ENCODE measurements at regions not wholly inside any gene's neighbourhood (a gene's known extent, or its start where the extent isn't known, plus 50 kb on each side); places are given as distances from the start of the nearest gene placed in this dataset.
"Not testable (repeated sequence)": the region's sequence is repeated elsewhere in the genome, so short reads cannot be mapped to it uniquely, and the experiment has no call there.

DNA sequence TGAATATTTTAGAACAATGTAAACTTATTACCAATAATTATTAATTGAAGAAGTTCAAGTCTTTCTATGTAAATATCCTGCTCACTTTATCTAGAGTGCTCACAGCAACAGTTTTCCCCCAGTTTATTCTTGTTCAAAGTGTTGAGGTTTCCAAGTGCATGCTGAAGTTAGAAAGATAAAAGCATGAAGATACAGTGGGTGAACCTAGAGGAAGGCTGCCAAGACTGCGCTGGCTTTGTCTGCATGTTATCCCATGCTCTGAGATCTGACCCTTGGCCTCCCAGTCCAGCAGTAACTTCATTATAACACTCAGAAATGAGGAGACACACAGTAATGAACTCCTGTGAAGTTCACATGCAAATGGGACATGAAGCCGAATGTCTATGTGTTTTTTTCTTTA lies 76.0 kb upstream of the PIP5K1B start:
- Mint-ChIP-seq H3K36me3 (ENCODE audit: low read depth) (no peaks in the 10 kb centered on the region), H3K27me3 (no peaks in the 10 kb centered on the region), H3K27ac (no peak overlapping the region), H3K9me3 (no peaks in the 10 kb centered on the region), H3K4me1 (peaks cover 4% of the 10 kb centered on the region), H3K4me3 (no peak overlapping the region)
- intact Hi-C loops (cut with micrococcal nuclease): no loop called here
- ATAC-seq (ENCODE audit: low read depth) (no peak), DNase-seq (no peak)
- POLR2A ChIA-PET: no interaction called here
- CTCF ChIA-PET: no interaction called here
- TF ChIP-seq, protein P1, sequence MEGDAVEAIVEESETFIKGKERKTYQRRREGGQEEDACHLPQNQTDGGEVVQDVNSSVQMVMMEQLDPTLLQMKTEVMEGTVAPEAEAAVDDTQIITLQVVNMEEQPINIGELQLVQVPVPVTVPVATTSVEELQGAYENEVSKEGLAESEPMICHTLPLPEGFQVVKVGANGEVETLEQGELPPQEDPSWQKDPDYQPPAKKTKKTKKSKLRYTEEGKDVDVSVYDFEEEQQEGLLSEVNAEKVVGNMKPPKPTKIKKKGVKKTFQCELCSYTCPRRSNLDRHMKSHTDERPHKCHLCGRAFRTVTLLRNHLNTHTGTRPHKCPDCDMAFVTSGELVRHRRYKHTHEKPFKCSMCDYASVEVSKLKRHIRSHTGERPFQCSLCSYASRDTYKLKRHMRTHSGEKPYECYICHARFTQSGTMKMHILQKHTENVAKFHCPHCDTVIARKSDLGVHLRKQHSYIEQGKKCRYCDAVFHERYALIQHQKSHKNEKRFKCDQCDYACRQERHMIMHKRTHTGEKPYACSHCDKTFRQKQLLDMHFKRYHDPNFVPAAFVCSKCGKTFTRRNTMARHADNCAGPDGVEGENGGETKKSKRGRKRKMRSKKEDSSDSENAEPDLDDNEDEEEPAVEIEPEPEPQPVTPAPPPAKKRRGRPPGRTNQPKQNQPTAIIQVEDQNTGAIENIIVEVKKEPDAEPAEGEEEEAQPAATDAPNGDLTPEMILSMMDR (IDR thresholded peaks at IDR 0.05): no peak

DNA sequence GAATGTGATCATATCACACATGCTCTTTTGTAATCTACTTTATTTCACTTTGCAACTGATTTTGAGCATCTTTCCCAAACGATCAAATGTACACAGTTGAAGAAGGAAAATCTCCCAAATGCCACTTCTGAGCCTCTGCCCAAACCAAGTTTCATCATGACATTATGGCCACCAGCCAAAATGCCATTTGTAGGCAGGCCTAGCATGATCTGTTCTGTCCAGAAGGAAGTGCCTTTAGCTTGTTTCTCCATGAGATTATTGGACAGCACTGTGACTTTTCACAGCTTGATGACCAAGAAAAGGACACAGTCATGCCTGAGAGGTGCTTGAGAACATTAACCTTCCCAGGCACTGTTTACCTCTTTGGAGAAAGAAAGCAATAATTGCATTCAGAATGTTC lies 73.2 kb upstream of the PIP5K1B start:
- ATAC-seq (ENCODE audit: low read depth) (no peak), DNase-seq (no peak)
- intact Hi-C loops (cut with micrococcal nuclease): no loop called here
- ChIA-PET CTCF (interaction anchor here (0.9 kb wide), 1 partner anchor 54 kb away, joined by 3 read pairs; no protein-coding TSS in a partner anchor), POLR2A (no interaction called here)
- Mint-ChIP-seq H3K4me3 (no peak overlapping the region), H3K36me3 (ENCODE audit: low read depth) (no peaks in the 10 kb centered on the region), H3K9me3 (no peaks in the 10 kb centered on the region), H3K27me3 (no peaks in the 10 kb centered on the region), H3K4me1 (peaks cover 28% of the 10 kb centered on the region), H3K27ac (no peak overlapping the region)
- TF ChIP-seq, protein P1 (IDR thresholded peaks at IDR 0.05): no peak

DNA sequence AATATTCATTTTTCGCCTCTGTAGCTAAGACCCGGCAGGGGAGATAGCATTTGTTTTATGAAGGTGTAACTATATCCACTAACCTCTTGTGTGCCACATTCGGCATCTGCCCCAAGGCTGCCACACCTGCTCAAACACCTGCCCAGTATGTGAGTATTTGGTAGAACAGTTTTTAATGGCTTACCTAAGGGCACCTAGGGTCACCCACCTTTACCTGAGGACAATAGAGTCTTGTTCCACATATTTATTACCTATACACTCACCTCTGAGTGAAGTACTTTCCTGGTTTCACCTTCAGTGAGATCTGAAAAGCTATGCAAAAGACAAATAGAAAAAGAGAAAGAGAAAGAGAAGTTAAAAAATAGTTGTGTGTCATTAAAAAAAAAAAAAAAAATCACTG lies 68.0 kb upstream of the PIP5K1B start:
- intact Hi-C loops (cut with micrococcal nuclease): no loop called here
- DNase-seq (no peak), ATAC-seq (ENCODE audit: low read depth) (no peak)
- ChIA-PET POLR2A (interaction anchor here (1.0 kb wide), 1 partner anchor 10 kb away, joined by 3 read pairs; no protein-coding TSS in a partner anchor), CTCF (interaction anchor here (1.1 to 2.3 kb wide), 4 partner anchors 12 to 208 kb away, joined by 4 to 10 read pairs (median 4); no protein-coding TSS in a partner anchor)
- Mint-ChIP-seq H3K27me3 (no peaks in the 10 kb centered on the region), H3K4me1 (peaks cover 76% of the 10 kb centered on the region), H3K9me3 (no peaks in the 10 kb centered on the region), H3K4me3 (peak overlapping the region; percentile 48), H3K27ac (peak overlapping the region; percentile 71), H3K36me3 (ENCODE audit: low read depth) (no peaks in the 10 kb centered on the region)
- TF ChIP-seq, protein P1 (IDR thresholded peaks at IDR 0.05): no peak

DNA sequence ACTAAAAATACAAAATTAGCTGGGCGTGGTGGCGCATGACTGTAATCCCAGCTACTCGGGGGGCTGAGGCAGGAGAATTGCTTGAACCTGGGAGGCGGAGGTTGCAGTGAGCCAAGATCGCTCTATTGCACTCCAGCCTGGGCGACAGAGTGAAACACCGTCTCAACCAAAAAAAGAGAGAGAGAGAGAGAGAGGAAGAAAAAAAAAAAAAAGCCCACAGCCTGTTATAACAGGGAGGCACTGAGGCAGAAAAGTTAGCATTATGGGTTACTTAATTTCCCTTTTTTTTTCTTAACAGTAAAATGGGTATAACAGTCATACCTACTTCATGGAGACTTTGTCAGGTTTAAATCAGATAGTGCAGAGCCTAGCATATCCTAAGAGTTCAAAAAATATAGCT lies 65.8 kb upstream of the PIP5K1B start:
- not testable (repeated sequence) for H3K9me3 Mint-ChIP-seq; H3K36me3 Mint-ChIP-seq (ENCODE audit: low read depth); H3K27me3 Mint-ChIP-seq; DNase-seq
- peak; percentile 16 for ATAC-seq (ENCODE audit: low read depth)
- intact Hi-C loops (cut with micrococcal nuclease): loop anchor here (2.0 kb wide), 2 partner anchors 14 to 54 kb away; no protein-coding TSS in a partner anchor
- Mint-ChIP-seq H3K4me1 (peaks cover 96% of the 10 kb centered on the region), H3K4me3 (peak overlapping the region; percentile 73), H3K27ac (peak overlapping the region; percentile 92)
- ChIA-PET CTCF (interaction anchor here (1.5 to 1.9 kb wide), 2 partner anchors 13 to 66 kb away, joined by 3 to 4 read pairs; partner anchors contain the start of gene PIP5K1B), POLR2A (interaction anchor here (0.7 to 0.9 kb wide), 3 partner anchors 42 to 334 kb away, joined by 4 to 7 read pairs (median 4); a partner anchor contains a TSS)

DNA sequence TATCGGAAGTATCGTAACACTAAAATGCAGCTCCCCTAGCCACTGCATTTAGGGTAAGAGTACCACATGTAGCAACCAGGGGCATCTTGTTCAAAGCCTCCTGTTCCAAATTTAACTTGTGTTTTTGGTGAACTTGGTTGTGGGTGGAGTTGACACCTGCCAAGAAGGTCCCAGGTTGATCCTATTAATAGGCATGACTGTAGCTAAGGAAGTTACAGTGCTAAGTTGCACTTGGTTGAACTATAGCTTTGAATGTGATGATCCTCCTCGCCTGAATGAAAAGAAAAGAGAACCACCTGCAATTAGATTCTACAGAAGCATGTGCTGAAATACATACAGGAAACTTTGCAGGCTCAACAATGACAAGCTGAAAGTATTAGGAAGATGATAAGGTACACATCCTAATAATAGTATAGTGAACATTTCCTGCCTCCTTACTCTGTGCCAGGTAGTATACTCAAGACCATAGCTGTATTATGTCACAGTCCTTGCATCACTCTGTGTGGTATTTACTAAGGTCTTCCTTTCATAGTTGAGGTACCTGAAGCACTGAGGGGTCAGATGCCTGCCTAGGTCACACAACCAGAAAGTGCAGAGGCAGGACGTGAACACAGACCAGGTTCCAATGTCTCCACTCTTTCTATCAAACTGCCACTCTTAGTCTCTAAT lies 64.5 kb upstream of the PIP5K1B start:
- H3K4me3 Mint-ChIP-seq: peak overlapping the region; percentile 73
- no peaks in the 10 kb centered on the region for H3K36me3 Mint-ChIP-seq (ENCODE audit: low read depth)
- CTCF ChIA-PET: interaction anchor here (0.7 to 2.2 kb wide), 6 partner anchors 38 to 356 kb away, joined by 3 to 6 read pairs (median 3); partner anchors contain the start of gene PIP5K1B
- no peaks in the 10 kb centered on the region for H3K27me3 Mint-ChIP-seq
- H3K4me1 Mint-ChIP-seq: peaks cover 98% of the 10 kb centered on the region
- ATAC-seq (ENCODE audit: low read depth) (peak; percentile 53), DNase-seq (no peak)
- no peaks in the 10 kb centered on the region for H3K9me3 Mint-ChIP-seq
- POLR2A ChIA-PET: interaction anchor here (0.5 to 1.9 kb wide), 15 partner anchors 9 to 398 kb away, joined by 3 to 9 read pairs (median 5); partner anchors contain the start of gene PIP5K1B
- intact Hi-C loops (cut with micrococcal nuclease): loop anchor here (1.0 to 10.0 kb wide), 6 partner anchors 10 to 1774 kb away; partner anchors contain the start of genes KLF9 and PTAR1
- TF ChIP-seq, protein P1 (IDR thresholded peaks at IDR 0.05): no peak
- H3K27ac Mint-ChIP-seq: peak overlapping the region; percentile 92

All from activated B cell treated with CpG ODN at 0.5 μM for 24 hours (primary cell).